DMS53 treated with DMSO at 0.1 percent for 48 hours (cell line): ENCODE measurements at regions not wholly inside any gene's neighbourhood (a gene's known extent, or its start where the extent isn't known, plus 50 kb on each side); places are given as distances from the start of the nearest gene placed in this dataset.

ENCODE experiments used
- DNase-seq: peaks from one replicate; lab custom pipeline; 2025; ENCODE audit not compliant: unreplicated experiment; lab: John Stamatoyannopoulos, UW

- no peak for DNase-seq
Measured at GRCh38 chr11:70623906-70624597, 225.7 kb downstream of the CTTN start.

GRCh38 chr11:70624598-70624993 is 226.3 kb downstream of the CTTN start:
- DNase-seq, result no peak

- DNase-seq, result no peak
Measured at GRCh38 chr11:70625051-70625450, 226.7 kb downstream of the CTTN start.

GRCh38 chr11:70625582-70626518 is 227.5 kb downstream of the CTTN start:
- DNase-seq, result no peak

- DNase-seq, result no peak
Measured at GRCh38 chr11:70627219-70627618, 228.9 kb downstream of the CTTN start.

- DNase-seq, result no peak
Measured at GRCh38 chr11:70628176-70628854, 230.0 kb downstream of the CTTN start.

GRCh38 chr11:70628855-70629844 is 230.8 kb downstream of the CTTN start:
- DNase-seq, result no peak

- no peak for DNase-seq
Measured at GRCh38 chr11:70630068-70630467, 231.7 kb downstream of the CTTN start.

GRCh38 chr11:70630816-70631623 is 232.7 kb downstream of the CTTN start:
- no peak for DNase-seq

GRCh38 chr11:70631624-70632047 is 233.3 kb downstream of the CTTN start:
- no peak for DNase-seq

- no peak for DNase-seq
Measured at GRCh38 chr11:70633610-70634009, 235.3 kb downstream of the CTTN start.

- DNase-seq, result no peak
Measured at GRCh38 chr11:70636659-70637058, 238.3 kb downstream of the CTTN start.

- no peak for DNase-seq
Measured at GRCh38 chr11:70637186-70637800, 239.0 kb downstream of the CTTN start.

- no peak for DNase-seq
Measured at GRCh38 chr11:70637949-70638583, 239.7 kb downstream of the CTTN start.

GRCh38 chr11:70640408-70640807 is 242.1 kb downstream of the CTTN start:
- no peak for DNase-seq

- no peak for DNase-seq
Measured at GRCh38 chr11:70641369-70641768, 243.0 kb downstream of the CTTN start.

GRCh38 chr11:70642266-70642665 is 243.9 kb downstream of the CTTN start:
- no peak for DNase-seq

- DNase-seq, result no peak
Measured at GRCh38 chr11:70643642-70644041, 245.3 kb downstream of the CTTN start.
